NCI-H1436 (cell line): ENCODE measurements at regions not wholly inside any gene's neighbourhood (a gene's known extent, or its start where the extent isn't known, plus 50 kb on each side); places are given as distances from the start of the nearest gene placed in this dataset.
"Not testable (repeated sequence)": the region's sequence is repeated elsewhere in the genome, so short reads cannot be mapped to it uniquely, and the experiment has no call there.

Experiments
- DNase-seq: peaks from one replicate; lab custom pipeline; 2025; lab: John Stamatoyannopoulos, UW

- DNase-seq: no peak
These were observed 150.8 kb upstream of the ETV3 start for GRCh38 chr1:157288996-157289395.

GRCh38 chr1:157288492-157288891, 150.3 kb upstream of the ETV3 start:
- DNase-seq: no peak

- DNase-seq: no peak
These were observed 149.8 kb upstream of the ETV3 start for GRCh38 chr1:157288006-157288405.

- DNase-seq: no peak
These were observed 149.3 kb upstream of the ETV3 start for GRCh38 chr1:157287462-157287861.

- no peak for DNase-seq
These were observed 148.6 kb upstream of the ETV3 start for GRCh38 chr1:157286646-157287420.

- DNase-seq: no peak
These were observed 147.9 kb upstream of the ETV3 start for GRCh38 chr1:157286096-157286495.

- no peak for DNase-seq
These were observed 146.3 kb upstream of the ETV3 start for GRCh38 chr1:157284451-157284850.

GRCh38 chr1:157279802-157280140, 141.6 kb upstream of the ETV3 start:
- no peak for DNase-seq

GRCh38 chr1:157279138-157279801, 141.1 kb upstream of the ETV3 start:
- DNase-seq: no peak

GRCh38 chr1:157278383-157279137, 140.4 kb upstream of the ETV3 start:
- no peak for DNase-seq

- no peak for DNase-seq
These were observed 139.7 kb upstream of the ETV3 start for GRCh38 chr1:157277913-157278312.

GRCh38 chr1:157277281-157277680, 139.1 kb upstream of the ETV3 start:
- DNase-seq: no peak

- DNase-seq: no peak
These were observed 136.7 kb upstream of the ETV3 start for GRCh38 chr1:157274698-157275534.

- no peak for DNase-seq
These were observed 134.7 kb upstream of the ETV3 start for GRCh38 chr1:157272729-157273524.

- no peak for DNase-seq
These were observed 134.1 kb upstream of the ETV3 start for GRCh38 chr1:157272264-157272663.

- no peak for DNase-seq
These were observed 132.6 kb upstream of the ETV3 start for GRCh38 chr1:157270705-157271274.

GRCh38 chr1:157269656-157270375, 131.6 kb upstream of the ETV3 start:
- DNase-seq: no peak

- no peak for DNase-seq
These were observed 124.7 kb upstream of the ETV3 start for GRCh38 chr1:157262891-157263290.

- DNase-seq: no peak
These were observed 124.2 kb upstream of the ETV3 start for GRCh38 chr1:157262422-157262821.

- DNase-seq: not testable (repeated sequence)
These were observed 117.7 kb upstream of the ETV3 start for GRCh38 chr1:157255891-157256290.
